A673 (cell line): ENCODE measurements at regions not wholly inside any gene's neighbourhood (a gene's known extent, or its start where the extent isn't known, plus 50 kb on each side); places are given as distances from the start of the nearest gene placed in this dataset.

Experiments used
- BruUV-seq: library from RNA; stranded (reverse); fragments of 400-500 nt; replicated peaks from 2 replicates; lab custom pipeline; 2021; lab: Mats Ljungman, UMichigan
- CTCF ChIA-PET: fragments of 300-600 bp; sonication (Branson Sonifier 250); formaldehyde crosslinking; loops from one replicate; lab custom pipeline; 2022; ENCODE audit warnings: antibody characterized with exemption; lab: Charles Lee
- POLR2A ChIA-PET: fragments of 300-600 bp; sonication (Branson Sonifier 250); formaldehyde crosslinking; loops from one replicate; lab custom pipeline; 2022; ENCODE audit warnings: antibody characterized with exemption; ENCODE audit not compliant: low non-redundant PET; lab: Charles Lee
- DNase-seq: peaks from one replicate; pipeline ENCODE4 v3.0.0-alpha.2; 2015; ENCODE audit warnings: low spot score
- H3K27ac ChIP-seq: fragments of 200-600 bp; sonication (generic); 2 replicates; pipeline ENCODE4 v1.5.1; 2016; ENCODE audit warnings: mixed run types, low read depth, mild to moderate bottlenecking, mixed read lengths, antibody characterized with exemption, low read length; ENCODE audit not compliant: poor library complexity, severe bottlenecking
- H3K27me3 ChIP-seq: fragments of 200-600 bp; sonication (generic); replicated peaks from 2 replicates; pipeline ENCODE4 v1.6.1; 2017; ENCODE audit warnings: mixed run types, low read depth, mild to moderate bottlenecking, mixed read lengths, antibody characterized with exemption, low read length; ENCODE audit not compliant: insufficient read depth, poor library complexity
- H3K36me3 ChIP-seq: fragments of 200-600 bp; sonication (generic); 2 replicates; pipeline ENCODE4 v1.6.1; 2016; ENCODE audit warnings: mixed run types, mild to moderate bottlenecking, mixed read lengths, antibody characterized with exemption, low read length; ENCODE audit not compliant: insufficient read depth, poor library complexity, severe bottlenecking
- H3K4me1 ChIP-seq: fragments of 200-600 bp; sonication (generic); 2 replicates; pipeline ENCODE4 v1.6.1; 2017; ENCODE audit warnings: mixed run types, mild to moderate bottlenecking, mixed read lengths, antibody characterized with exemption, low read length; ENCODE audit not compliant: insufficient read depth, poor library complexity, severe bottlenecking
- H3K4me3 ChIP-seq: fragments of 200-600 bp; sonication (generic); 2 replicates; pipeline ENCODE4 v1.5.1; 2016; ENCODE audit warnings: low read depth, mixed run types, mild to moderate bottlenecking, mixed read lengths, low read length; ENCODE audit not compliant: poor library complexity, severe bottlenecking
- H3K9me3 ChIP-seq: fragments of 200-600 bp; sonication (generic); 2 replicates; pipeline ENCODE4 v1.6.1; 2016; ENCODE audit warnings: mixed run types, low read depth, mild to moderate bottlenecking, mixed read lengths, antibody characterized with exemption, low read length; ENCODE audit not compliant: poor library complexity, severe bottlenecking
- CTCF ChIP-seq: fragments of 300-800, 200-600 bp; sonication (generic); conservative IDR thresholded peaks from 2 replicates; pipeline ENCODE4 v1.5.1; 2017; ENCODE audit warnings: low read depth, mild to moderate bottlenecking, antibody characterized with exemption, low read length, moderate library complexity, mixed read lengths
- EZH2 ChIP-seq: fragments of 200-600 bp; sonication (generic); IDR thresholded peaks from 2 replicates; pipeline ENCODE4 v1.6.1; 2017; ENCODE audit warnings: borderline replicate concordance, low read depth, mild to moderate bottlenecking, mixed read lengths, antibody characterized with exemption, low read length; ENCODE audit not compliant: poor library complexity, severe bottlenecking
- intact Hi-C: fragments of 100-400 bp; cut with micrococcal nuclease; formaldehyde crosslinking; loops from one replicate; pipeline ENCODE4 v1.10.0; 2022; ENCODE audit not compliant: unreplicated experiment

DNA sequence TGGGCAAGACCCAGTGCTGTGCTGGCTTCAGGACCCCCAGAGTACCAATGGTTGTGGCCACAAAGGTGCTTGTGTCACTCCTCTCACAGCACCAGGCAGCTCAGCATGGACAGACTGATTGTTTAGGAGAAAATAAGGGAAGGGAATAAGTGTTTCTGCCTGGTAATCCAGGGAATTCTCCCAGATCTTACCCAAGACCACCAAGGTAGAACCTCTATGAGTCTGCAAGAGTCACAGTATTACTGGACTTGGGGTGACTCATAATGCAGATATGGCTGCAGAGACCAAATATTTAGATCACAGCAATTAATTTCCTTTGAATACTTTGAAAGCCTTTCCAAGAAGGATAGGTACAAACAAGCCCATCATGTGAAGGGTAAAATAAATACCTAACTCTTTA lies 1178.3 kb upstream of the FLRT2 start:
- intact Hi-C loops, result no loop called here
- Histone ChIP-seq H3K4me3 (no peak overlapping the region), H3K4me1 (no peaks in the 10 kb centered on the region), H3K9me3 (peaks cover 3% of the 10 kb centered on the region), H3K36me3 (no peaks in the 10 kb centered on the region), H3K27ac (no peak overlapping the region), H3K27me3 (no peaks in the 10 kb centered on the region)
- no peak for DNase-seq
- no peak for TF ChIP-seq CTCF
- TF ChIP-seq EZH2, result no peak
- ChIA-PET CTCF (no interaction called here), POLR2A (no interaction called here)
- no TSS peak for BruUV-seq

DNA sequence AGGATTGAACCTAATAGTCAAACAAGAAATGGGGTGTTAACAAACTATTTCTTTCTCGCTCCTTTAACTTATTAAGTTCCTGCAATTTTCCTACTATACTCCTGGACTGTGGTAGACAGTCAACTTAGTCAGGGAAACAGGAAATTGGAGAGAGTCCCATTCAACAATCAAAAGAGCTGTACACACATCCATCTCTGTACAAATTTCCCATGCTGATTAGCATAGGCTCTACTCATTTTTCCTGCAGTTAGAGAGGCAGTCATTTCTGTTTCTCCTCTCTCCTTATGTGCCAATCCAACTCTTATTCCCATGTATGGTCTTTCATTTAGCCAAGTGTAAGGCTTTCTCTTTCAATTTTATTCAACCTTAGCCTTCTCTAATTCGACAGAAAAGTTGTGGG lies 1168.5 kb upstream of the FLRT2 start:
- Histone ChIP-seq H3K9me3 (peaks cover 7% of the 10 kb centered on the region), H3K27me3 (no peaks in the 10 kb centered on the region), H3K27ac (no peak overlapping the region), H3K4me3 (no peak overlapping the region), H3K36me3 (no peaks in the 10 kb centered on the region), H3K4me1 (no peaks in the 10 kb centered on the region)
- intact Hi-C loops, result no loop called here
- CTCF ChIA-PET, result no interaction called here
- POLR2A ChIA-PET, result no interaction called here
- TF ChIP-seq EZH2 (no peak), CTCF (no peak)
- no TSS peak for BruUV-seq
- DNase-seq, result peak; percentile 4

DNA sequence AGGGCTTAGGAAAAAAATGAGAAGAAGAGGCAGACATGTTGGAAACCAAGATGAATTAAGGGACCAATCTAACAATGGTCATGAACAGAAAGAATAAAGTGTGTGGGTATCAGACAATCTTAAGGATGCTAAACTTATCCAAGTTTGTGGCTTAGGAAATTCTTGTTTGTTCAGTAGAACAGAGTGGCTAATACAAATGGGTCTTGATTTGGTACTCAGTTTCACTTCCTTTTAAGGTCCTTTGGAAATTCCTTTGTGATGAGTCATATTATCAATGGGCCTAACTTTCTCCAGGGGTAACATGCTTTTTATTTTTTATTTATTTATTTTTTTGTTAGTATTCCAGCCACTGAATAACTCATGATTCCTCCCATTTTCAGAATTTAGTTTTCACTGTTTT lies 1154.7 kb upstream of the FLRT2 start:
- TF ChIP-seq CTCF, result no peak
- no peak for TF ChIP-seq EZH2
- Histone ChIP-seq H3K27ac (no peak overlapping the region), H3K27me3 (no peaks in the 10 kb centered on the region), H3K36me3 (no peaks in the 10 kb centered on the region), H3K9me3 (no peaks in the 10 kb centered on the region), H3K4me3 (no peak overlapping the region), H3K4me1 (no peaks in the 10 kb centered on the region)
- ChIA-PET POLR2A (no interaction called here), CTCF (no interaction called here)
- no TSS peak for BruUV-seq
- peak; percentile 33 for DNase-seq
- intact Hi-C loops, result no loop called here
